GM06990 (cell line): ENCODE measurements at regions not wholly inside any gene's neighbourhood (a gene's known extent, or its start where the extent isn't known, plus 50 kb on each side); places are given as distances from the start of the nearest gene placed in this dataset.

Source experiments
- DNase-seq: peaks from one replicate; pipeline ENCODE4 v3.0.0-alpha.2; 2011; ENCODE audit not compliant: insufficient read length; ENCODE audit errors: extremely low read depth
- H3K27me3 ChIP-seq: replicated peaks from 2 replicates; pipeline ENCODE4 v1.6.0; 2011; ENCODE audit warnings: low read length; ENCODE audit not compliant: control insufficient read depth, insufficient read depth
- H3K36me3 ChIP-seq: 2 replicates; pipeline ENCODE4 v1.5.1; 2011; ENCODE audit warnings: low read length; ENCODE audit not compliant: control insufficient read depth, insufficient read depth
- H3K4me3 ChIP-seq: replicated peaks from 2 replicates; pipeline ENCODE4 v1.5.1; 2011; ENCODE audit warnings: low read depth, mild to moderate bottlenecking, control low read depth, low read length
- TF ChIP-seq, protein P1 (sequence below): IDR thresholded peaks from 2 replicates; pipeline ENCODE4 v1.5.1; 2011; ENCODE audit warnings: low read length, control low read depth, mild to moderate bottlenecking, inconsistent platforms; ENCODE audit not compliant: insufficient read depth, poor library complexity, severe bottlenecking

DNA sequence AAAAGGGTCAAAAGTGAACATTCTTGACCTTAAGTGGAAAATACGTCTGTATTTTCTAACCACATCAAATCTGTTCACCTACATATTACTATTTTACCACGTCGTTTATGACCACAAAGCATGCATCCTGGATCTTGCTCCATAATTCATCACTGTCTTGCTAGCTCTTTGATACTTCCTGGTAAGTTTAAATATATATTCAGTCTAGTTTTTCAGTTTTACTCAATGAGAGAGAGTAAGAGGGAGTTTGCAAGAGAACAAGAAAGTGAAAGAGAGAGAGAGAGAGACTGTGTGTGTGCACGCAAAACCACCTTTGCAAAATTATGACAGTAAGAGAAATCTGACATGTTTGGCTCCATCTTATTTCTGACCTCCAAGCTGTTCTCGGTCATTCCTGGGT lies 173.7 kb upstream of the GALNTL6 start:
- TF ChIP-seq, protein P1, sequence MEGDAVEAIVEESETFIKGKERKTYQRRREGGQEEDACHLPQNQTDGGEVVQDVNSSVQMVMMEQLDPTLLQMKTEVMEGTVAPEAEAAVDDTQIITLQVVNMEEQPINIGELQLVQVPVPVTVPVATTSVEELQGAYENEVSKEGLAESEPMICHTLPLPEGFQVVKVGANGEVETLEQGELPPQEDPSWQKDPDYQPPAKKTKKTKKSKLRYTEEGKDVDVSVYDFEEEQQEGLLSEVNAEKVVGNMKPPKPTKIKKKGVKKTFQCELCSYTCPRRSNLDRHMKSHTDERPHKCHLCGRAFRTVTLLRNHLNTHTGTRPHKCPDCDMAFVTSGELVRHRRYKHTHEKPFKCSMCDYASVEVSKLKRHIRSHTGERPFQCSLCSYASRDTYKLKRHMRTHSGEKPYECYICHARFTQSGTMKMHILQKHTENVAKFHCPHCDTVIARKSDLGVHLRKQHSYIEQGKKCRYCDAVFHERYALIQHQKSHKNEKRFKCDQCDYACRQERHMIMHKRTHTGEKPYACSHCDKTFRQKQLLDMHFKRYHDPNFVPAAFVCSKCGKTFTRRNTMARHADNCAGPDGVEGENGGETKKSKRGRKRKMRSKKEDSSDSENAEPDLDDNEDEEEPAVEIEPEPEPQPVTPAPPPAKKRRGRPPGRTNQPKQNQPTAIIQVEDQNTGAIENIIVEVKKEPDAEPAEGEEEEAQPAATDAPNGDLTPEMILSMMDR = no peak
- peak; percentile 82 for DNase-seq
- no peaks in the 10 kb centered on the region for H3K27me3 ChIP-seq
- H3K4me3 ChIP-seq = no peak overlapping the region
- no peaks in the 10 kb centered on the region for H3K36me3 ChIP-seq

GRCh38 chr4:171636606-171637005 lies 176.6 kb upstream of the GALNTL6 start:
- DNase-seq = no peak
- Histone ChIP-seq H3K4me3 (no peak overlapping the region), H3K27me3 (no peaks in the 10 kb centered on the region; the same call in 1 of the 2 replicates), H3K36me3 (no peaks in the 10 kb centered on the region)
- TF ChIP-seq, protein P1 = no peak

DNA sequence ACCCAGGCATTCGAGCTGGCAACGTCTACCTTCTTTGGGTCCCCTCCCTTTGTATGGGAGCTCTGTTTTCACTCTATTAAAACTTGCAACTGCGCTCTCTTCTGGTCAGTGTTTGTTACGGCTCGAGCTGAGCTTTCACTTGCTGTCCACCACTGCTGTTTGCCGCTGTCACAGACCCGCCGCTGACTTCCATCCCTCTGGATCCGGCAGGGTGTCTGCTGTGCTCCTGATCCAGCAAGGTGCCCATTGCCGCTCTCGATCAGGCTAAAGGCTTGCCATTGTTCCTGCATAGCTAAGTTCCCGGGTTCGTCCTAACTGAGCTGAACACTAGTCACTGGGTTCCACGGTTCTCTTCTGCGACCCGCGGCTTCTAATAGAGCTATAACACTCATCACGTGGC lies 183.5 kb upstream of the GALNTL6 start:
- TF ChIP-seq, protein P1 = no peak
- no peak overlapping the region for H3K4me3 ChIP-seq
- H3K36me3 ChIP-seq = no peaks in the 10 kb centered on the region
- DNase-seq = no peak
- no peaks in the 10 kb centered on the region; the same call in 1 of the 2 replicates for H3K27me3 ChIP-seq

DNA sequence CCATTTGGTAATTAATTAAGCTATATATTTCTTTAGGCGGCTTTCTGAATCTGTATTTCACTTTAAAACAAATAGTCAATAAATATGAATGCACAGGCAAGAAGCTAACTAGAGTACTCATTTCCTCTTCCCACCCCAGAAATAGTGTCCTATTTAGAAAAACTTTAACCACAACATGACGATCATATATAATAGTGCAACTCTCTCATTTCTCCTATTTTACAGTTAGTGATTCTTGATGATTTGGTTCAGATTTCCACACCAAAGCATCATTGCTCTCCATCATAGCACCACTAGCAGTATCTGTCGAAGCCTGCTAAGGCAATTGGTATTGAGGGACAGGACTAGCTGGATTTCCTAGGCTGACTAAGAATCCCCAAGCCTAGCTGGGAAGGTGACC lies 184.0 kb upstream of the GALNTL6 start:
- DNase-seq = no peak
- no peaks in the 10 kb centered on the region for H3K36me3 ChIP-seq
- TF ChIP-seq, protein P1 = no peak
- no peaks in the 10 kb centered on the region; the same call in 1 of the 2 replicates for H3K27me3 ChIP-seq
- H3K4me3 ChIP-seq = no peak overlapping the region

DNA sequence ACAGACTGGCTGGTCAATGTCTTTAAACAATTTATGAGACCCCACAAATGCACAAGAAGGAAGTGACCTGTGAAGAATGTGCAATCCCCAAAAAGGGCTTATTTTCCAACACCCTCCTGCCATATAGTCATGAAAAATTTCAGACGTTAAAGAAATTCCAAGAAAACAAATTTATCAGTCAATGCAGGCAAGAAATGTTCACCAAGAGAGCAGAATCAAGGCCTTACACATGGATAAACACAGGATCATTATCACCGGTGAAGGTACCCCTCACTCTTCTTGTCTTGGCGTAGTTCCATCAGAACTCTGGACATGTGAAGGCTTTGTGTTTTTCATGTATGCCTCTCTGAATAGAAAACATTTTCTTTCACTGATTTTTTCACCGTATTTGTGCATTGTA lies 186.7 kb upstream of the GALNTL6 start:
- no peaks in the 10 kb centered on the region for H3K36me3 ChIP-seq
- TF ChIP-seq, protein P1 = no peak
- no peak overlapping the region for H3K4me3 ChIP-seq
- DNase-seq = no peak
- H3K27me3 ChIP-seq = no peaks in the 10 kb centered on the region

- Histone ChIP-seq H3K27me3 (no peaks in the 10 kb centered on the region), H3K36me3 (no peaks in the 10 kb centered on the region), H3K4me3 (no peak overlapping the region)
- TF ChIP-seq, protein P1 = no peak
- no peak for DNase-seq
These were observed 190.5 kb upstream of the GALNTL6 start for GRCh38 chr4:171622729-171623128.
